D341Med (cell line): ENCODE measurements at regions not wholly inside any gene's neighbourhood (a gene's known extent, or its start where the extent isn't known, plus 50 kb on each side); places are given as distances from the start of the nearest gene placed in this dataset.
A peak's percentile ranks its signal among the peaks of the same experiment; 100 is the strongest.
"Not testable (repeated sequence)": the region's sequence is repeated elsewhere in the genome, so short reads cannot be mapped to it uniquely, and the experiment has no call there.

ENCODE experiments used
- DNase-seq: peaks from one replicate; pipeline ENCODE4 v3.0.0; 2012; ENCODE audit warnings: low spot score

DNA sequence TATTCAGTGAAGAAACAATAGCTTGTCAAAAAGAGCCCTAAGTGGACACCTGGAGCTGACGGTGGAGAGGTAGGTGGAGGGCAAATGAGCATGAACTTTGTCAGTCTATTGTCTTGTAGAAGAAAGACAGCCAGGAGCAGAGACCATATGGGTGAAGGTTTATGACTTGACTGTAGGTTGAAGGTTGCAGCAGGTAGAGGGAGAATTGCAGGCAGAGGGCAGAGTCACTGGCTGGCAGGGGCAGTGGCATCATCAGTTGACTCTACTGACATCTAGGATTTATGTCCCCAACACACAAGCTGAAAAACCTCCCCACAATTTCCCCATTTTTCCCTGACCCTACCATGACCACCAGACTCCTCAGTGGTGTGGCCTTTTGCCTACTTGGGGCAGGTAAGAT lies 243.6 kb upstream of the PRSS58 start:
- DNase-seq: no peak

DNA sequence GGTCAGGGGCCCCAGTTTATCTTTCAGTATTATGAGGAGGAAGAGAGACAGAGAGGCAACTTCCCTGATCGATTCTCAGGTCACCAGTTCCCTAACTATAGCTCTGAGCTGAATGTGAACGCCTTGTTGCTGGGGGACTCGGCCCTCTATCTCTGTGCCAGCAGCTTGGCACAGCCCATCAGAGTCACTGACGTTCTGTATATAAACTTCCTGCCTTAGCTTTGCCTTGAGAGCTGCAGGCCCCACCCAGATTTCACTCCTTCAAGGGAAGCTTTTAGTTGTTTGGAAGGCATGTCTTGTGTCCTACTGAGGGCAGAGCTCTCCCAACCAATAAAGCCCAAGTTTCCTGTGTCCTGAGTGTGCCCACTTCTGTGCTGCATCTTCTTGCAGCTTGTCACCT lies 242.5 kb upstream of the PRSS58 start:
- no peak for DNase-seq

DNA sequence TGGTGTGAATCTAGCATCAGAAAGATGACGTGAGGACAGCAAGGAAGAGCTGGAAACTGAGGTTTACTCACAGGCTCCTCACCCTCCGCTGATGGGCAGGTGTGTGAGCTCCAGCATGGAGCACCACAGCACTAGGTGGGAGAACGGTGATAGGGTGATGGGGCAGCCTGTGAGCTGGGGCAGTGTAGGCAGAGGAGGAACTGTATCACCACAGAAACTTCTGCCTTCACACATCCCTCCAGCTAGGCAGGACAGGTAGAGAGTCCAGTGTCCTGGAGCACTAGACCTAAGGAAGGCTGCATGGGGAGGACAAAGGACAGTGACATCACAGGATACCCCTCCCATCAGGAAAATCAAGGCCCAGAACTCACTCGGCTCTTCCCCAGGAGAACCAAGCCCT lies 241.8 kb upstream of the PRSS58 start:
- DNase-seq: no peak

DNA sequence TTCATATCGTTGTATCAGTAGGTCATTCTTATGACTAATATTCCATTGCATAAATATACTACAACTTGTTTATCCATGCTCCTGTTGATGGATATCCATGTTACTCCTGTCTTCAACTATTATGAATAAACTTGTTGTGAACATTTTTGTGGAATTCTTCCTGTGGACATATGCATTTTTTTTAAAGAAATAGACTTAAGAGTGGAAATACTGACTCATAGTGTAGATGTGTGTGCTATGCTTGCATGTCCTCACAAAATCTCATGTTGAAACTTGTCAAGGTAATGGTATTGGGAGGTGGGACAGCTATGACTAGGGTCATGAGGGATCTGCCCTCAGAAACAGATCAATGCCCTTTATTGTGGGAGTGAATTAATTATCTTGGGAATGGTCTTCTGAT lies 240.5 kb upstream of the PRSS58 start:
- DNase-seq: no peak

DNA sequence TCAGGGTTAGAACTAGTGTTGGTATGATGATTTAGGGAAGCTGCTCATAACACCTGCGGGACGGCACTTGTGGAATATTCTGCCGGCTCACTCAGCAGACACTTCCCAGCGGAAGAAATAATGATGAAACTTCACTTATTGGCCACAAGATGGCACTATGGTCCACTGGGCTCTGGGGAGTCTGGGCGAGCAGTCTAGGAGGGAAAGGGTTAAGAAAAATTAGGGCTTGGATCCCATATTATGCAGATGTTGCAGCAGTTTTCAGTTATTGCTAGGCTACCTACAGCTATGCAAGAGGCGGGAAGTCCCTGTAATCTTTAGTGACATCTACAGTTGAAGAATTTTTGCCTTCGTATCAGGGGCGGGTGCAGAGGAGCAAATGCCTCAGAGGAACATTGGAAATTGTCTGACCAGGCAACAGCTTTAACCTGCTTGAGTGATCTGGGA lies 238.7 kb upstream of the PRSS58 start:
- peak; percentile 69 for DNase-seq

DNA sequence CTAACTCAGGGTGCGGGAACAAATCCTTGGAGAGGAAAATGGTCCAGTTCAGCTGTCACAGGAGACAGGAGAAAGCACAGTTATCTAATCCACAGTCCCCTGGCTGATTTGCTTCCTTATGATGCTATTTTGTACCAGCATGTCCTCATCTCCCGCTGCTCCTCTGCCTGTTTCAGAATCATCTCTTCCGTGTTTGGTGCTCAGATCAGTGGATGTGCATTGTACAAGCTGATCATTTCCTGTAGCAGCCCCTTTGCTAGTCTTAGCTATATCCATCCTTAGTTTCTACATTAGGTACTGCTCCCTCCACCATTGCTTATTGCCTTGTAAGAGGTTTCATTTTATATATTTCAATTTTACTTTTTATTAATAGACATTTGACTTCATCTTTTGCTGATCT lies 238.0 kb upstream of the PRSS58 start:
- DNase-seq: not testable (repeated sequence)

DNA sequence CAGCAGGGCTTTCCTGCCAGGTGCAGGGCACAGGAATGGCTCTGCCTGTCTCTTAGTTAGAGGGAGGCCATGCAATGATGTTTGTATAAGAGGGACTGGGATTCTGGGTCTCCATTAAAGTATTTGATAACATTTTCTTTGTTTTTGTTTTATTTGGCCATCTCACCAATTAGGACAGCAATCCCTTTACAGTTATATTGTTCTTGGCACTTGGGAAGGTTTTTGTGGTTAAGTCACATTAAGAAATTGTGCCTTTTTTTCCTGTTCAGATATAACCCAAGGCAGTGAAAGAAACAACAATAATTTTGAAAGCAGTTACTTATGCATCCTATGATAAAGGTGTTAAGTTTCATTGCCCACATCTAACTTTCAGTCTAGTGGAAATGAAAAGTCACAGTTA lies 237.4 kb upstream of the PRSS58 start:
- not testable (repeated sequence) for DNase-seq

DNA sequence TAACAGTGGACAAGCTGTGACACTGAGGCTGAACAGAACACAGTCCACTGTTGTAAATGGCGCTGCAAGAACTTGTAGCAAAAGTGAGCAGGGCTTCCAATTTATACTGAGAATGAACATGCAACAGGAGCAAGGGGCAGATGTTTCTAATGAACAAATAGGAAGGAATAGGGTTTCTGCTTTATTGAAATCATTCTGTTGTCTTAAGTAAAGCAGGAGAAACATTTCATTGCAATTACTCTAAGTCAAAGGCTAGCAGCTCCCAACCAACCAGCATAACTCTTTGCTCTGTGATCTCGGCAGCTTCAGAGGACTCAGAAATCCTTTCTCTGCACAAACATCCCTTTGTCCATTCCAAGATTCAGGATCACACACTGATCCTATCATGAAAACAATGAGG lies 236.2 kb upstream of the PRSS58 start:
- no peak for DNase-seq

DNA sequence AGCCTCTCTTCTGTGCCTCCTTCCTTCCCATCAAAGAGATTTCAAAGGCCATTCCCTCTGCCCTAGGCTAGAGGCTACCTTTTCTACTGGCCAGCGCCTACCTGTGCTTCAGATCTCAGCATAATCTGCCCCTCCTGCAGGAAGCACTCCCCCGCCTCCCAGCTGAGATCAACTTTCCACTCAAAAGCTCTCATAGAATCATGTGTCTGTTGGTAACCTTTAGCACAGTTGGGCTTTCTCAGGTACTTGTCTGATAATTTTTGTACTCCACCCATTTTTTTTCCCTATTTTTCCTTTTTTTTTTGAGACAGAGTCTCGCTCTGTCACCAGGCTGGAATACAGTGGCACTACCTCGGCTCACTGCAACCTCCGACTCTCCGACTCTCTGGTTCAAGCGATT lies 231.0 kb upstream of the PRSS58 start:
- no peak for DNase-seq

DNA sequence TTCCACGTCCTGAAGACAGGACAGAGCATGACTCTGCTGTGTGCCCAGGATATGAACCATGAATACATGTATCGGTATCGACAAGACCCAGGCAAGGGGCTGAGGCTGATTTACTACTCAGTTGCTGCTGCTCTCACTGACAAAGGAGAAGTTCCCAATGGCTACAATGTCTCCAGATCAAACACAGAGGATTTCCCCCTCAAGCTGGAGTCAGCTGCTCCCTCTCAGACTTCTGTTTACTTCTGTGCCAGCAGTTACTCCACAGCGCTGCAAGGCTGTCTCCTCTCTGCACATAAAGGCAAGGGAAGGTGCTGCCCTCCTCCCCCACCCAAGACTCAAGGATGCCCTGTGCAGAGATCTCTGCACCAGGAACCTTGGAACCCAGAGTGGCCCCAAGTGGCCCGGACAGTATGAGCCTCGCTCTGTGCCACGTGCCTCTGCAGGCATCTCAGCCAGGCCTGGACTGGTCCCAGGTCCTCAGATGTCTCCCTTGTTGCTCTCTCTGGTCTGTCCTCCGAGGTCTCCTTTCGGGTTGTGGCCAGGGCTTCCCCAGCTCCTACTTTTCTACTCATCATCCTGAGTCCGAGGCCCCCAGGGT lies 230.3 kb upstream of the PRSS58 start:
- no peak for DNase-seq

DNA sequence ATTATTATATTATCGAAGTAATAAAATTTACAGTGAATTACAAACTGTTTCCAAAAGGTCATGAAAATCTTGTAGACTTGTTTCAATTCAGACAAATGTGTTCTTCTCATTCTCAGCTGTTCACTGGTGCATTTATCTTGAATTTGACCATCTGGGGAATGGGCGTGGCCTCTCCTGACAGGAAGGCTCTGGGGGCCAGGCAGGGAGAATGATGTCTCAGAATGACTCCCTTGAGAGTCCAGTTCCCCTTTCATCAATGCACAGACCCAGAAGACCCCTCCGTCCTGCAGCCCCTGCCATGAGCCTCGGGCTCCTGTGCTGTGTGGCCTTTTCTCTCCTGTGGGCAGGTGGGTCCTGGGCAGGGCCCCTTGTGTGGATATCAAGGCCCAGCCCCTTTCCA lies 229.7 kb upstream of the PRSS58 start:
- not testable (repeated sequence) for DNase-seq

DNA sequence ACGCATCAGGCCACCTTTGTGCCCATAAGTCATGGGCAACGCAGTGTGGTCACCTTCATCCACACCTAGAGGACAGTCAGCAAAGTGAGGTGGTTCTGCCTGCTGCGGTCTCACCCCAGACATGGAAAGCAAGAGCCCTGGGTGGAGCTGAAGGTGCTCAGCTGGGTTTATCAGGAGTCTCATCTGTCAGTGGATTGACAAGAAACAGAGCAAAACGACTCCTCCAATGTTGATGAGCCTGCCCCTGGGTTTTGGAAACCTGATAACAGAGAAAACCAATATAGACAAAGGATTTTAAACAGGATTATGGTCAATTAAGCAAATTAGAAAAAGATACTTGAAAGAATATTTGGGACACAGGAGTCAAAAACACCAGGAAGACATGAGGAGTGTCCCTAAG lies 229.3 kb upstream of the PRSS58 start:
- DNase-seq: no peak

DNA sequence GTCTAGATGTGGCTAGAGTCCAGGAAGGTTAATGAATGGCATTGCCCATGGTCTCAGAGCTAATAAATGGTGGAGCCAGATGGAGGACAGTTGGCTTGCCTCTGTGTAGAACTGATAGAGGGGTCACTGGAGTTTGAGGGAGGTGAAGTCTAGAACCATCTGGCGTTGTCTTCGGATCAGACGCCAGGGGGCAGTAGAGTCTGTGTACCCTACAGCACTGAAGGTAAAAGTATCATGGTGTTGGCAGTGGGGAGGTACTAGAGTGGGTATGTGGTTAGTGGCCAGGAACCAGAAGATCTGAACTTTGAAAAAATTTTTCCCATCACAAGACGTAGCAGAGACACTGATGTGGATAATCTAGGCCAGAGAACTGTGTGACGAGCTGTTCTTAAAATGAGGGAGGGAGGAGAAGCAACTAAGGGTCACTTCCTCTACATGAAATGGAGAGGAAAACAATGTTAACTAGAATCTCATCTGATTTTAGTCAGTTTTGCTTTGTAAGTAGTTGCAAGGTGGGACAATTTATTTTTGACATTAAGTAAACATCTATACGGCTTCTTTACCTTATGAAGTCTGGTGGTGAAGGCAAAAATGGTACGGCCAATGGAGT lies 227.9 kb upstream of the PRSS58 start:
- DNase-seq: no peak

DNA sequence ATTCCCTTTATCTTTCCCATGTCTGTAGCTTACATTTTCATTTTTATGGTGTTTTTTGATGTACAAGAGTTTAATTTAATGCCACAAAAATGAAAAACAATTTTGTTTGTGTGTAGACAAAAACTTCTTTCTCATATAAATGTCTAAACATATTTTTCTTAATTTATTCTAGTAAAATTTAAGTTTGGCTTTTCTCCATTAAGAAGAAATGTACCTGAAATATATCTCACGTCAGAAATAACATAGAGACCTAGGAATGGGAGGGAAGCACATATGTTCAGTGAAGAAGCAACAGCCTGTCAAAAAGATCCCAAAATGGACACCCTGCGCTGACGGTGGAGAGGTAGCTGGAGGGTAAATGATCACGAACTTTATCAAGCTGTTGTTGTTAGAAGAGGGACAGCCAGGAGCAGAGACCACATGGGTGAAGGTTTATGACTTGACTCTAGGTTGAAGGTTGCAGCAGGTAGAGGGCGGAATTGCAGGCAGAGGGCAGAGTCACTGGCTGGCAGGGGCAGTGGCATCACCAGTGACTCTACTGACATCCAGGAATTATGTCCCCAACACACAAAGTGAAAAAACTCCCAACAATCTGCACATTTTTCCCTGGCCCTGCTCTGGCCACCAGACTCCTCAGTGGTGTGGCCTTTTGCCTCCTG lies 225.9 kb upstream of the PRSS58 start:
- DNase-seq: no peak

DNA sequence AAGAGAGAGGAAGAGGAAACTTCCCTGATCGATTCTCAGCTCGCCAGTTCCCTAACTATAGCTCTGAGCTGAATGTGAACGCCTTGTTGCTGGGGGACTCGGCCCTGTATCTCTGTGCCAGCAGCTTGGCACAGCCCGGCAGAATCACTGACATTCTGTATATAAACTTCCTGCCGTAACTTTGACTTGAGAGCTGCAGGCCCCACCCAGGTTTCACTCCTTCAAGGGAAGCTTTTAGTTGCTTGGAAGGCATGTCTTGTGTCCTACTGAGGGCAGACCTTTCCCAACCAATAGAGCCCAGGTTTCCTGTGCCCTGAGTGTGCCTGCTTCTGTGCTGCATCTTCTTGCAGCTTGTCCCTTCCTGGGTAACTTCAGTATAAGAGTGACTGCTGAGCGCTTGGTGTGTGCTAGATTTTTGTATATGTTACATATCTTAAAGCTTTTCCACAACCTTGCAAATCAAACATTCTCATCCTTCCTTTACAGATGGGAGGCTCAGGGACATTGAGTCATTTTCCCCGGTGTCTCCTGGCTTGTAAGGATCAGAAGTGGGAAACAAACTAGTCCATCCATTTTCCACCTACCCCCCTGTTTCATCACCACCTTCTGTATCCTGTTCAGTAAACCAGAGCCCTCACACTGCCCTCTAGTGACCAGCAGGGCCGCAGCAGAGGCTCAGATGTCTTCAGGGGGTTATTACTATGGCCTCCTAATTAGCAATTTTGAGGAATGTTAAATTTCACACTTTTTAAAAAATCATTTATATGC lies 225.2 kb upstream of the PRSS58 start:
- peak; percentile 66 for DNase-seq

DNA sequence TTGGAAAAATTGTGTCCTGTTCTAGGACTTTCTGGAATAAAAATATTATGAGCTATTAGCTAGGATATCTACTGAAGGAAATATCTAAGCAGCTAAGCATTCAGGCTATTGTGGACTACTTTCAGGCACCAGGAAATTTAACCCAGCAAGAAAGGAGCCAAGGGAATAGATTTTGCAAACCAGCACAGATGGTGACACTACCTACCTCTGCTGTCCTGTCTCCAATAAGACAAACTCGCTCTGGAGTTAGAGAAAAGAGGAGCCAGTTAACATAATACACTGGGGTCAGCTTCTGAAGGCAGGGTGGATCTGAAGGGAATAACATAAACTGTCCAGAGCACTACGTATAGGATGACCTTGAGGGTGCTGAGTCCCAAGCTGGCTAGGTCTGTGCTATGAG lies 223.7 kb upstream of the PRSS58 start:
- DNase-seq: no peak

DNA sequence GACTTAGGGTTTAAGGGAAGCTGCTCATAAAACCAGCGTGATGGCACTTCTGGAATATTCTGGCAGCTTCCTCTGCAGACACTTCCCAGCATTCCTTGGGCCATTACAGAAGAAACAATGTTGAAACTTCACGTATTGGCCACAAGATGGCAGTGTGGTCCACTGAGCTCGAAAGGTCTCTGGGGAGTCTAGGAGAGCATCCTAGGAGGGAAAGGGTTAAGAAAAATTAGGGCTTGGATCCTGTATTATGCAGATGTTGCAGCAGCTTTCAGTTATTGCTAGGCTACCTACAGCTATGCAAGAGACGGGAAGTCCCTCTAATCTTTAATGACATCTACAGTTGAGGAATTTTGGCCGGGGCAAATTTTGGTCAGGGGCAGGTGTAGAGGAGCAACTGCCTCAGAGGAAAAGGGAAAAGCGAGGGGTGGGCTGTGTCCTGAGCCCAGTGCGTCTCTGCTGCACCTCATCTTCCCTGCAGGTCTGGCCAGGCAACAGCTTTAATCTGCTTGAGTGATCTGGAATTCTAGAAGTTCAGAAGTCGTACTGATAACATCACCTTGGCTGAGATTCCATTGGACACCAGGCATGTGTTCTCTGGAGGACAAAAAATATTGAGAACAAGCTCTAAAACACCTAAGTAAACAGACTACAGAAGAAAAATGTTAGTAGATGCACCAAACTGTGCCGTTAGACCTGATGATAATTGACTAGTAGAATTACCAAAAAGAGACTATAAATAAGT lies 220.8 kb upstream of the PRSS58 start:
- peak; percentile 49 for DNase-seq

DNA sequence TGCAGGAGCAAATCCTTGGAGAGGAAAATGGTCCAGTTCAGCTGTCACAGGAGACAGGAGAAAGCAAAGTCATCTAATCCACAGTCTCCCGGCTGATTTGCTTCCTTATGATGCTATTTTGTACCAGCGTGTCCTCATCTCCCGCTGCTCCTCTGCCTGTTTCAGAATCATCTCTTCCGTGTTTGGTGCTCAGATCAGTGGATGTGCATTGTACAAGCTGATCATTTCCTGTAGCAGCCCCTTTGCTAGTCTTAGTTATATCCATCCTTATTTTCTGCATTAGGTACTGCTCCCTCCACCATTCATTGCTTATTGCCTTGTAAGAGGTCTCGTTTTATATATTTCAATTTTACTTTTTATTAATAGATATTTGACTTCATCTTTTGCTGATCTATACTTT lies 219.9 kb upstream of the PRSS58 start:
- DNase-seq: not testable (repeated sequence)

DNA sequence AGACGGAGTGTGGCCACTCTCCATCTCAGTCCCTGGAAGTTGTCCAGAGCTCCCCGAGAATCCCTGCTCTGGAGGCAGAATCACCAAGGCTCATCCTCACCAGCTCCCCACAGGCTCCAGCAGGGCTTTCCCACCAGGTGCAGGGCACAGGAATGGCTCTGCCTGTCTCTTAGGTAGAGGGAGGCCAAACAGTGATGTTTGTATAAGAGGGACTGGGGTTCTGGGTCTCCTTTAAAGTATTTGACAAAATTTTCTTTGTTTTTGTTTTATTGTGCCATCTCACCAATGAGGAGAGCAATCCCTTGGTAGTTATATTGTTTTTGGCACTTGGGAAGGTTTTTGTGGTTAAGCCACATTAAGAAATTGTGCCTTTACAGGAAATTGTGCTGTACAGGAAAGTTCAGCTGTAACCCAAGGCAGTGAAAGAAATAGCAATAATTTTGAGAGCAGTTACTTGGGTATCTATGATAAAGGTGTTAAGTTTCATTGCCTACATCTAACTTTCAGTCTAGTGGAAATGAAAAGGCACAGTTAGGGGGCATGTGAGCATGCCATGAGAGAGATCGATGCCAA lies 219.3 kb upstream of the PRSS58 start:
- no peak for DNase-seq

DNA sequence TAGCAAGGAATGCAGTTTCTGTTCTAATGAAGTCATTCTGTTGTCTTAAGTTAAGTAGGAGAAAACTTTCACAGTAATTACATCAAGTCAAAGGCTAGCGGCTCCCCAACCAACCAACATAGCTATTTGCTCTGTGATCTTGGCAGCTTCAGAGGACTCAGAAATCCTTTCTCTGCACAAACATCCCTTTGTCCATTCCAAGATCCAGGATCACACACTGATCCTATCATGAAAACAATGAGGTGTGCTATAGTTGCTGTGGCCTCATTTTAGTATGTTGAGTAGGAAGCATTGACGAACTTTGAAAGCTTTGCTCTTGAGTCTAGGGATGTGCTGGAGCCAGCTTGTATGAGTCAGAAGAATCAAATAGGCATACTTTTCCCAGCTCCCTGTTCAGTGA lies 218.2 kb upstream of the PRSS58 start:
- DNase-seq: no peak

DNA sequence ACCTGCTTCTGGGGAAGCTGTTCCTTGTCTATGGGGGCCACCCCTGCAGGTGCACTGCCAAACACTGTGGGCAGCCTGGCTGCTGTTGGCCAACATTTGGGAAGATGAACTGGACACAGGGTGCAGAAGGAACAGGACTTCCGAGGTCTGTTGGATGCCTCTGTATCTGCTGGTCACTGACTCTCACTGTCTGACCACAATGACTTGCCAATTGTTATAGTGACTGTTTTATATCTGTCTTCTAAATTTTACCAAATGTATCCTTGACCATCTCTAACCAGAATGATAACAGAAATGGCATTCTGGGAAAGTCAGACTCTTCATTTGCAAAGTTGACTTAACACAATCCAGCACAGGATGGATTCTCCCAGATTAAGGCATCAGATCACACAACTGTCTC lies 214.0 kb upstream of the PRSS58 start:
- no peak for DNase-seq

DNA sequence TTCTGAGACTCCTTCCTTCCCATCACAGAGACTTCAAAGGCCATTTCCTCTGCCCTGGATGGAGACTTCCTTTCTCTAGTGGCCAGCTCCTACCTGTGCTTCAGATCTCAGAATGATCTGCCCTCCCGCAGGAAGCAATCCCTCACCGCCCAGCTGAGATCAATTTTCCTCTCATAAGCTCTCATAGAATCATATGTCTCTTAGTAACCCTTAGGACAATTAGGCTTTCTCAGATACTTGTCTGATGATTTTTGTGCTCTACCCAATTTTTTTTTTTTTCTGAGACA lies 212.6 kb upstream of the PRSS58 start:
- no peak for DNase-seq
